ENCODE measurements at regions not wholly inside any gene's neighbourhood (a gene's known extent, or its start where the extent isn't known, plus 50 kb on each side); places are given as distances from the start of the nearest gene placed in this dataset.
"Not testable (repeated sequence)": the region's sequence is repeated elsewhere in the genome, so short reads cannot be mapped to it uniquely, and the experiment has no call there.

DNA sequence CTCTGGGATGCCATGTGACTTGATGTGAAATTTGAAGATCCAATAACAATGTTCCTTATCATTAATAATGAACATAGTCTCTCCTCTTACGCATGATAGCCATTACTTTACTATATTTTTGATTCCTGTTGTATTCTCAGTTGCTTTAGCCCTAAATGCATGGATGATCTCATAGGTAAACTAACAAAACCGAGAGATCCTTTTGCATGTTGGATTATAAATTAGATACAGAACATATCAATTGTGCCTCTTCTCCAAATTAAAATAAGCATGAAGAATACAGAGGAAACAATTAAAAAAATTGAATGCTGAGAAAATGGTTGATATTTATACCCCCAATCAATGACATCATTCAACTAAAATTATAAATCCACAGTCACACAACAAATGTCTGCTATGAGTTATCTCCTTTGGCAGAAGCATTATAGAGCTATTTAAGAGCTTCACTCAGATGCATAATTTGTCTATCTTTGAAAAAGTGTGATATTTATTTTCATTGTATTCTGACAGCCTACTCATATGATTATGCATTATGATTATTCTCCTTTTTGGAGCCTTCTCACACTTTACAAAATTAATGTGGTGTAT, 386.4 kb upstream of the STXBP6 start:
- DNase-seq = no peak

DNA sequence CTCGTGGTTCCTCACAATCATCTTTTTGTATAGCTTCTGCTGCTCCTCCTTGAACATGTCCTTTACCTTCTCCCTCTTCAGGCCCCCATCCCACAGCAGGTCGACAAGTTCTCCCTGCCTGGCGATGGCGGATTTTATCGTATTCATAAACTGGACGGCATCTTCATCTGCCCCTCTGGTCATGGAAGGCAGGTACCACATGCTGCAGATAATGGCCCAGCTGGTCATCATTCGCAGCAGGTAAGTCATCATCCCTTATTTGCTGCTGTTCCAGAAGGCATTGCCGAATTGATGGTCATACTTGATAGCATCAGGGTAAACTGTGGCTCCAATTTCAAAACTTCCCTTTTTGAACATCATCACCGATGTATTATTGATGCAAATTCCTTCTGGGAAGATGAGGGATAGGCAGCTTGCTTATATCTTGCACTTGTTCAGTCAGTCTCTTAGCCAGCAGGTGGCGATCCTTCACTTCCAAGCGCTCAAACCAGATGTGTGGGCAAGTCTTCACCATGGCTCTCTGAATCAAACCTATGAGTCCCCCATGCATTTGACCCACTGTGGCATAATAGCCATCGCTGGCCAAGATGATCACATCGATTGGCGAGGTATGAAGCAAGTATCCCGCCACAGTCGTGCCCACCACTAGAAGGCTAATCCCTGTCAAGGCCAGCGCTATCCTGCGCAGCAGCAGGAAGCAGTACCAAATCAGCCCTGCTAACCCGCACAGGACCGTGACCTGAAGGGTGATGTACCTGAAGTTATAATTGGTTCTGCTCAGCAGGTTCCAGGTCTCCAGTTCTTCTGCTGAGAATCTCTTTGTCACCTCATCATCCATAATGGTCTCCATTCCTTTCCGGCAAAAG, 381.5 kb upstream of the STXBP6 start:
- DNase-seq = peak; percentile 42

DNA sequence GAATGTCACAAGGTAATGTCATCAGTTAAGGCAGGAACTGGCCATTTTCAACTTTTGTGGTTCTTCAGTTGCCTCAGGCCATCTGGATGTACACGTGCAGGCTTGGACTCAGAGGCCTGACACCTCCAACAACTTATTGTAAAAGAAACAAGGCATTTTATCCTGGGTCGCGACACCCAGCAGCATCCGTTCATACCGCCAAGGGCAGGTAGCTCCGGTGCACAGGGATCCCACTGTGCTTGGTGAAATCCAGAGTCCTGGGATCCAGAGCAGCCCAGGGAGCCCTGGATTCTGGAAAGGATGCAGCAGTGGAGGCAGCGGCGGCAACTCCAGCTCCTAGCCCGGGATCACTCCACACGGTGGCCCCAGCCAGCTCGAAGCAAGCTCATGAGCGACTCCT, 380.9 kb upstream of the STXBP6 start:
- no peak for DNase-seq

DNA sequence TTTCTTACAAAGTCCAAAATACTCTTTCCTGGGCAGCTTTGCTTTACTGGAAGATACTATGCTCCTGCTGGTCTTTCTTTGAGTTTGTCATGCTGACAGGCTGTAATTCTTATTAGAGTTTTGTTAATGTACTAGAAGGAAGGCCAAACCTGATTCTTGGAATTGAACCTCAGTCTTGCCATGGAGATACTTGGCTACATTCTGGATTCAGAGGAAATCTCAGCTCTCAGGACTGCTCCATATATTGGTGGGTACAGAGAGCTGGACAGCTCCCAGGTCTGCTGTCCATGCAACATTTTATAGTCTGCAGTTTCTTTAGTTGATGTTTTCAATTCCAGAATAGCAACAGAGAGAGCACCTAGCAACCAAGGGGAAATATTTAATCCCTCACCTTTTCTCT, 363.1 kb upstream of the STXBP6 start:
- DNase-seq = no peak

DNA sequence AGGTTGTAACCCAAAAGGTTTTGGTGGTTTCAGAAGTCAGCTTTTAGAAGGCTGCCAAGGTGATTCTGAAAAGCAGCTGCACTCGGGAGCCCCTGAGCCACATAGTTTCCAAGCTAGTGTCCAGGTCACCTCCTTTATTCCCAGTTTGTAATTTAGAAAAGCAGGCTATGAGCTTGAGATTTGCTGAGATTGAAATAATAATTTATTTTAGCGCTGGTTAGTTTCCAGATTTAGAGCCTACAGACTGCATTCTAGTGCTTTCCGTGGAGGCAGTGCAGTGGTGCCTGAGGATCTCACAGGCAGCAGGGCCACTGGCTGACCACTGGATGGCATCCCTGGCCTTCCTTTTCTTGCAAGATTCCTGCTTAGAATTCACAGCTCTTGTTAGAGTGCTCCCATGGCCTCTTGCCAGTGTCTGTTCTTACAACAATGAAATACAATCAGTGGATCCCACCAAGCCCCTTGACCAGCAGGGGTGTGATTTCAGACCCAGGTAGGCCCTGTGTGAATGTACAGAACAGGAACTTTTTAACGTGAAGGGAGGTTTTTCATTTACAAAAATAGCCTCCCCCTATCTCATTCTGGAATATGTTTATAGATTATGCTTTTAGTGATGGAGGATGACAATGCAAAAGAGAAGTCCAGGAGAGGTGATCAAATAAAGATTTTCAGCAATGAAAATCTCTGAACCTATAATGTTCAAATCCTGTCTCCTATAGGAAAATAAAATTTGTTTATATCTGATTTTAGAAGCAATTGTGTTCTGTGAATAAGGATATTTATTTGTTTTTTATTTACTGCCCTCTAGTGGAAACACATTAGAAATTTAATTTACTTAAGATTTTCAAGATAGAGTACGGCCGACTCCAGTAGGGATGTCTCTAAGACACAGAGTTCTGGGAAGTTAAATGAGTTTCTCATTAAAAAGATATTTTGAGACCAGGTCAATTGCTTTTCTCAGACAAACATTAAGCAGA, 362.1 kb upstream of the STXBP6 start:
- DNase-seq = peak; percentile 48

DNA sequence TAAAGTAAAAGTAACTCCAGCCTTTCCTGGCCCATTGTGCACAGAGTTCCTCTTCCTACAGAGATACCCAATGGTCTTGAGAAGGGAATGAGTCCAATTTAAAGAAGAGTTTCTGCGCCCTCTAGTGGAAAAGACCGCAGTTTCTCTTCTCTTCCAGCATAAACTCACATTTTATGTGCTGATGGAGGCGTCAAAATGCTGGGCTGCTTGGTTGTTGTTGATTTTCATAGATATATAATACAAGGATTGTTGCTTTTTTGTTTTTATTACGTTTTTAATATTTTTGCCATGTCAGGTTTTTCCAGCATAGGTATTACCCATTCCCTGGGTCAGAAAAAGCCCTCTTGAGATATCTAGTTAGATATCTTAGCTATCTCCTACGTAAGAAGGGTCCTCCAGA, 356.9 kb upstream of the STXBP6 start:
- peak; percentile 60 for DNase-seq

DNA sequence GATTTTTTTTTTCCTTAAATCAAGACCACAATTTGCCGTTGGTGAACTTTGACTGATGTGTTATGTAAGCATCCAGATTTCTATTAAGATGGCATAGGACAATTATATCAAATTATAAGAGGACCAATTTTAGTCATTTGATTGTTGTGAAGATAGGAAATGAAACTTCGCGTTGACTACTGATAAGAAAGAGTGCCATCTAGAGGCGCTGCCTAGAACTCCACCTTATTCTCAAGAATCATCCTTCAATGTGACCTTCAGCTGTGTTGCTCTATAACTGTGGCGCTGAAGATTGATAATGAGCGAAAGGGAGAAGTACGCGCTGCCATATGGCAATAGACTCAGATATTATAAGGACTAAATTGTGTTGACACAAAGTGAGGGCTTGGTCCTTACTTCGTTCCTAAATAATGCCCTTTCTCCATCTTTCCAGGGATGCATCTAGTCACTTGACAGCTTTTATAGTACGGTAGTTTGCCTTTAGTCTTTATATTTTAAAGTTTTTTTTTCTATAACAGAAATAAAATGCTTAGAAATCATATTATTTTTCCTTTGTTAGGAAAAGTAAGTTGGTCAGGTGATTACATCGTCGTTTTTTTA, 350.8 kb upstream of the STXBP6 start:
- peak; percentile 65 for DNase-seq

DNA sequence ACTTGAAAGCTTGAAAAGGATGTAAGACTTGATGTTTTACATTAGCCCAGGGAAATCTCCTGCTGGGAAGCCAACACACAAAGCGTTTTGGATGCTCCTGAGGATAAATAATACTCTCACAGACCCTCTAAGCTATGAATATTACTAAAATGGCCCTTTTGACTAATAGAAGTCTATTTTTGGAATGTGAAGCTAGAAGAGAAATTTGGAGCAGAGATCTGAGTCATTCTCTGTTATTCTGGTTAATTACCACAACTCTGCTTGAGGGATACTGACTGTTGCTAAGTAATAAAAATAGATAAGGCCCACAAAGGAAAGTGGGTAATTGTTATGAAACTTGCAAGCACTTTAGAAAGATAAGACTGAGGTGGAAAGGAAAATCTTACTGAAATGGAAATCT, 346.2 kb upstream of the STXBP6 start:
- no peak for DNase-seq

DNA sequence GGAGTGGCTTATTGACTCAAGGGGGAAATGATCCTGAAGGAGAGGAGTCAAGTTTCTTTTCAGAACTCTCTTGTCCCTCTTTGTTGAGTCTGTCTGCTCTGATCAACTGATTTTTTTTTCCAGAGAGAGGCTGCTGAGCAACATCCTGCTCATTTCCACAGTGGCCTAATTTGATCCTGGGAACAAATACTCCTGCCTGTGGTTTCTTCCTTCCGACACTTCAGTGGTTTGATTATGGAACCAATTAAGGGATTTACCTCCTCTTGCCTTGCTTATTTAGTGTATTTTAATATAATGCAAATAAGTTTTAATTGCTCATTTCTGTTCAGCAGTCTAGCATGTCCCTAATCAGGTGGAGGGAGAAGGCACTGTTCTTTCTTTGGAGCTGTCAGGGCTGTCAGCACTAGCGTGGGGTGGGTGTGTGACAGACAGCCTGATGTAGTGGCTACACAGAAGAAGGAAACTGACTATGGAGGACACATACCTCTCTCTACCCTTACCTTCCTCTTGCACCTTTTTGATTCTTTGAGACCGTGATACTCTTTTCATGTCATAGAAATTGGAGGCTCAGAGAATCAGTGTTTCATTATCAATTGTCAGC, 344.9 kb upstream of the STXBP6 start:
- DNase-seq = no peak

DNA sequence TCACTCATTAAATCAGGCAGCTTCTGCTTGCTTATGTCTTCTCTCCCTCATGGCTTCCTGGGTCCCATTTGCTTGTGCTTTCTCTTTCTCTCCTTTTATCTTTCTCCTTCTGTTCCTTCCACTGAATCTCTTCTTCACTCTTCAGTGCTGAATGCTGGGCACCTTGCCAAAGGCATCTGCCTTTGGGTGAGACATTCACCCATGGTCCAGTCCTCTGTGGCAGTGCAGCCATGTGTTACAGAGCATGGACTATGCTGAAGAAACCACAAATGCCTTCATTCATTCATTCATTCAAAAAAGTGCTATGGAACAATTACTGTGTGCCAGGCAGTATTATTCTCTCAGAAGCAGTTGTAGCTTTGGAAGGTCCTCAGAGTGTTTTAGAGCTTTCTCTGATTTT, 344.4 kb upstream of the STXBP6 start:
- no peak for DNase-seq

DNA sequence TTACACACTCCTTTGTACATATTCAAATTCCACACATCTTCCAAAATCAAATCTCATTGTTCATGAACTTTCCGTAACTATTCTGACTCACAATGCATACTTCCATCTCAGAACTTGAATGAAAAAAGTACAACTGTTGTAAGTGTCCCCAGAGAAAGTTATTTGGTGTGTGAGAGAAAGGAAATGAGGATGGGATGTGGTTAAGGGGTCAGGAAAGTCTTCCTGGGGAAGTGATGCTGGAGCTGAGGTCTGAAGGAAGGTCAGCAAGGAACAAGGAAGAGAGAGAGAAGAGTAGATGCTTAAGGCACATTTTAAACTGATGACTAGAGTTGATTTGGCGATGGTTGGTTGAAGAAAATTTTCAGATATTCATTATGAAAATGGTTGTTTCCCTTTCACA, 340.0 kb upstream of the STXBP6 start:
- DNase-seq = no peak

DNA sequence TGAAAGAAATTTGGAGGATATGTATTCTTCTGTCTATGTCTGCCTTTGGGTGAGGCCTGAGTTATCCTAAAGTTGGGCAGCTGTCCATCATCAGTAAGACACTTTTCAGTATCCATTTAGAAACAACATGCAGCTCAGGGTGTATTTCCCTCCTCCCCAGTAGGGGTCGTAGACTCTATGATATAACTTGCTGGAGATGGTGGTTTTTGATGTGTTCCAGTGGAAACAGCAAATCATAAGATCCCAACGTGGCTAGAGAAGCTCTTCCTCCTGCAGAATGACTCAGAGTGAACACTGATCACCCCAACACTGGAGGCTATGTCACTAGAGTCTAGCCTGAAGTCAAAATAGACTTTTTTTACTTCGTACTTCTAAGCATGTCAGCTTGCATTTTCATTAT, 331.6 kb upstream of the STXBP6 start:
- peak; percentile 35 for DNase-seq

DNA sequence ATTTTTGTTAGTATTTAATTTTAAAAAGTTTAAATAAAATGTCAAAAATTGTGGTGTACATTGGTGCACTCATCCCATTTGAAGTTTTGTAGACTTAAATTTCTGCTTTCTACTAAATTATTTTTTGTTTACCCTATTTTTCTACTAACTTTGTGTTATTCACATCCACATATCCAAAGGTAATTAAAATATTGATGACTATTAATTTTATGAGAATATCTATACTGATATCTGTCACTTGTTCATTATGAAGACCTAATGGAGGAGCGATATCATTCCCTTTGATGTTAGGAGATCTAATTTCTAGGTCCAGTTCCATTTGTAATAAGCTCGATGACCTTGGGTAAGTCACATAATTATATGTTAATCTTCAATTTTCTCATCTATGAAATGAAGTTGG, 325.7 kb upstream of the STXBP6 start:
- no peak for DNase-seq

DNA sequence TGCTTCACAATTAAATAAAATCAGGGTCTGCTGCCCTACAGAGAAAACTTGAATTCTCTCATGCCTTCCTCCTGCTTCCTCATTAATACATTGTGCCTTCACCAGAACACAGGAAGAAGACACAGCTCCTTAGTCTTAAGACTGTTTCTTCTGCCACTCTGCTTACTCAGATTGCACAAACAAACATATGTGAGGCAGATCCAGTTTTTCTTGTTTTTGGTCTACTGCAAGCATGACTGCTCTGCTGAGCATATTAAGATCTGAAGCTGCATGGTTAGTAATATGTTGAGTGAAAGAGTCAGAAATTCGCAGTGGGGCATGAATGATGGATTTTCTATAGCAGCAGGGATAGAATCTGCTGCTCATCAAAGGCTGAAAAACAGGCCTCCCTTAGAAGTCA, 321.1 kb upstream of the STXBP6 start:
- no peak for DNase-seq

DNA sequence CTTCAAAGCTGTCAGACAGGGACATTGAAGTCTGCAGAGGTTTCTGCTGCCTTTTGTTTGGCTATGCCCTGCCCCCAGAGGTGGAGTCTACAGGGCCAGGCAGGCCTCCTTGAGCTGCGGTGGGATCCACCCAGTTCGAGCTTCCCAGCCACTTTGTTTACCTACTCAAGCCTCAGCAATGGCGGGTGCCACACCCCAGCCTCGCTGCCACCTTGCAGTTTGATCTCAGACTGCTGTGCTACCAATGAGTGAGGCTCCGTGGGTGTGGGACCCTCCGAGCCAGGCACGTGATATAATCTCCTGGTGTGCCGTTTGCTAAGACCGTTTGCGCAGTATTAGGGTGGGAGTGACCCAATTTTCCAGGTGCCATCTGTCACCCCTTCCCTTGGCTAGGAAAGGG, 320.1 kb upstream of the STXBP6 start:
- not testable (repeated sequence) for DNase-seq

DNA sequence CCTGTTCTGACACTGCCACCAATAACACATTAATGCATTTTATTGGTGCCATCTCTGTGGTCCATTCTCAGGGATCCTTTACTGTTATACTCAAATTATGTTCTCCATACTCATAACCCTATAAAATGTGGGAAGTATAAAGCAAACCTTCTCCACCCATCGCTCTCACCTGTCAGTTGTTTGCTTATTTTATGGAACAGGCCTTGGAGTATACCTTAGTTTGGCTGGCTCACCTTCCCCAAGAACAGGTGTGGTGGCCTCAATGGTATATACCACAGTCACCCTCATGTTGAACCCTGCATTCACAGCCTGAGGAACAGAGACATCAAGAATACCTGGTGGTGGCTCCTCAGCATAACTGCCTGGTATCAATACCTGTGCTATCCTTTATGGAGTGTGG, 308.4 kb upstream of the STXBP6 start:
- no peak for DNase-seq

DNA sequence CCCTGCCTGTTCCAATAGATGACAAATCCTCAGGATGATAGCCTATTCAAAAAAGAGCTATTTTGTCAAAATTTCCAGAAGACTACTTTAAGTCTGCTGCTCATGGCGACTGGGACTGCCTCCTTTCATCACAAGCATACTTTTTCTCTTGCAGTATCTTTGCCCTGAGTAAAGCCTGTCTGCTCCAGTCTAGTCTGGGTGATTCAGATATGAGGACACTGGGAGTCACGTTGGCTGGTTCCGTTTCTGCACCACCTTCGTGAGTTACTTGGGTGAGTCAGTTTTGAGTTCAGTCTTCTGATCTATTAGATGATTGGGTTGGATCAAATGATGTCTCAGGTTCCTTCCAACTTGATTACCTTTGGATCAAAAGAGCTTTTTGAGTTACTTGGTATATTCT, 301.3 kb upstream of the STXBP6 start:
- no peak for DNase-seq

DNA sequence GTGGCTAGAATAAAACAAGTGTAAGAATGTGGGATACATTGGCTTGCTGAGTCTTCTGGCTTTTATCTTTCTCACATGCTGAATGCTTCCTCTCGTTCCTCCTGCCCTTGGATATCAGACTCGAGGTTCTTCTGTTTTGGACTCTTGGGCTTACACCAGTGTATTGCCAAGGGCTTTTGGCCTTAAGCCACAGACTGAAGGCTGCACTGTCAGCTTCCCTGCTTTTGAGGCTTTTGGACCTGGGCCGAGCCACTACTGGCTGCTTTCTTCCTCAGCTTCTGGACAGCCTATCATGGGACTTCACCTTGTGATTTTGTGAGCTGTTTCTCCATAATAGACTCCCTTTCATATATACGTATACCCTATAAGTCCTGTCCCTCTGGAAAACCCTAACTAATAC, 300.9 kb upstream of the STXBP6 start:
- DNase-seq = no peak

DNA sequence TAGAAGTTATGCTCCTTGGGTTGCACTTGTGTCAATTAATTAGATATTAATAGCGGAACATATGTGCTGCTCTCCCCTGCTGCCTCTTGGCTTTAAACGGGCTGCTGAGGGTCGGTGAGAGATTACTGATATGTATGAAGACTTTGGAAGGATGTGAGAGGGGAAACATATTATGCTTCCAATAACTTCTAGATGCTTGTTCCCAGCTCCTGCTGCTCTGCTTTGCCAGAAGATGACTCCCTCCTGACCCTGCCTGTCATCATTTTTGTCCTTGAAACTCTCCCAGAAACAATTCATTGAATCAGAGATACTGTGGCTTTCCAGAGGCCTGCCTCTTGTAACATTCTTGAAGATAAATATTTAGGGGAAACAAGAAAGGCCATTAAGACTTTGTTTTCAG, 300.1 kb upstream of the STXBP6 start:
- no peak for DNase-seq

DNA sequence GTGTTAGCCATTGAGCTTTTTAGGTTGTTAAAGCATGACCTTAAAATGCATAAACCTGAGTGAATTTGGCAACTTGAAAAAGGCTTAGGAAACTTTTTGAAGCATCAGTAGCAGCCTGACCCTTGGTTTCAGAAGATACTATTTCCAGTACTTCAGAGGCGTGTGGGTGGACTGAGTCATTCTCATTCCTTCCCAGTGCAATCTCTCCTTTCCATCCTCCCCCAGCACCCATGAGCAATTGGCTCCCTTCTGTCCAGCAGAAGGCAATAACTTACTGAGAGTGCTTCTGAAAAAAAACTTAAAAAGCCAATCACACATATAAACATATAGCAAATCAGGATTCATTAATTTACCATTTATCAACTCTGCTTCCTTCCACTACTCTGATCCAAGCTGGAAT, 299.3 kb upstream of the STXBP6 start:
- no peak for DNase-seq

DNA sequence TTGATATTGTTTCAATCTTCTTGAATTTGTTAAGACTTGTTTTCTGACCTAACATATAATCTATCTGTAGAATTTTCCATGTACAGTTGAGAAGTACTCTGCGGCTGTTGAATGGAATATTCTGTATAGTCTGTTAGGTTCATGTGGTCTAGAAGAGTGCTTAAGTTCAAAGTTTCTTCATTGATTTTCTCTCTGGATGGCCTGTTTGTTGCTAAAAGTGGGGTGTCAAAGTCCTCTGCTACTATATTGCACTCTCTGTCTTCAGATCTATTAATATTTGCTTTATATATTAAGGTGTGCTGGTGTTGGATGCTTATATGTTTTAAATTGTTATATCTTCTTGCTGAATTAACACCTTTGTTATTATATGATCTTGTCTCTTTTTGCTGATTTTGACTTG, 290.9 kb upstream of the STXBP6 start:
- DNase-seq = no peak

DNA sequence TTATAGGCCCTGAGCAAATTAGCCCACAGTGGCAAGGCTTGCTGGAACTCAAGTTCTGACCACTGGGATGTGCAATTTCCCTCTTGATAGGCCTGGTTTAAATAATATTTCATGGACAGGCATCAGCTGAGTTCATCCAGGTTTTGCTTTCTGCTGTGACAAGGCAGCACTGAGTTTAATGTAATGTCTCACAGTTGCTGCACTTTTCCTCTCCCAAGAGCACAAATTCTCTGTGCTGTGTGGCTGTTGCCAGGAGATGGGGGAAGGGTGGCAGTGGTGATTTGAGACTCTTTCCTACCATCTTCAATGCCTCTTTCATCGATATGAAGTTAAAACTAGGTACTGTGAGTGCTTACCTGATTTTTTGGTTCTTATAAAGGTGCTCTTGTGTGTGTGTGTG, 272.8 kb upstream of the STXBP6 start:
- no peak for DNase-seq

DNA sequence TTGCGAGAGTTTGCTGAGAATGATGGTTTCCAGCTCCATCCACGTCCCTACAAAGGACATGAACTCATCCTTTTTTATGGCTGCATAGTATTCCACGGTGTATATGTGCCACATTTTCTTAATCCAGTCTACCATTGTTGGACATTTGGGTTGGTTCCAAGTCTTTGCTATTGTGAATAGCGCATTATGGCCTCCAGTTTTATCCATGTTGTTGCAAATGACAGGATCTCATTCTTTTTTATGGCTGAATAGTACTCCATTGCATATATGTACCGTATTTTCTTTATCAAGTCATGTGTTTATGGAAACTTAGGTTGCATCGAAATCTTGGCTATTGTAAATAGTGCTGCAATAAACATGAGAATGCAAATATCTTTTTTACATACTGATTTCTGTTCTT, 266.1 kb upstream of the STXBP6 start:
- not testable (repeated sequence) for DNase-seq
